IPS DF 6.9 (cell line): ENCODE measurements at regions not wholly inside any gene's neighbourhood (a gene's known extent, or its start where the extent isn't known, plus 50 kb on each side); places are given as distances from the start of the nearest gene placed in this dataset.
"Not testable (repeated sequence)": the region's sequence is repeated elsewhere in the genome, so short reads cannot be mapped to it uniquely, and the experiment has no call there.

ENCODE experiments used
- DNase-seq: peaks from one replicate; pipeline ENCODE4 v3.0.0-alpha.2; 2013; ENCODE audit warnings: low read depth, low spot score
- H3K27ac ChIP-seq: one replicate; pipeline ENCODE4 v1.5.1; 2013; ENCODE audit warnings: low read length, control low read depth
- H3K27me3 ChIP-seq: 2 replicates; pipeline ENCODE4 v1.6.1; 2013; ENCODE audit warnings: mild to moderate bottlenecking, low read length; ENCODE audit not compliant: control insufficient read depth, insufficient read depth
- H3K36me3 ChIP-seq: 2 replicates; pipeline ENCODE4 v1.6.1; 2013; ENCODE audit warnings: low read length; ENCODE audit not compliant: control insufficient read depth, insufficient read depth
- H3K4me1 ChIP-seq: 2 replicates; pipeline ENCODE4 v1.6.1; 2013; ENCODE audit warnings: low read length; ENCODE audit not compliant: control insufficient read depth, insufficient read depth
- H3K4me3 ChIP-seq: 2 replicates; pipeline ENCODE4 v1.5.1; 2013; ENCODE audit warnings: mild to moderate bottlenecking, low read length
- H3K9me3 ChIP-seq: 2 replicates; pipeline ENCODE4 v1.6.1; 2013; ENCODE audit warnings: low read length, inconsistent platforms; ENCODE audit not compliant: control insufficient read depth, insufficient read depth
- WGBS: extraction: QIAGEN DNeasy Blood & Tissue Kit; methylation state at CpG from one replicate; pipeline ENCODE4 v1.1.7; 2013; ENCODE audit warnings: mixed read lengths, missing lambda C conversion rate; ENCODE audit not compliant: insufficient read length, insufficient coverage; 5-methylcytosine and 5-hydroxymethylcytosine counted together

DNA sequence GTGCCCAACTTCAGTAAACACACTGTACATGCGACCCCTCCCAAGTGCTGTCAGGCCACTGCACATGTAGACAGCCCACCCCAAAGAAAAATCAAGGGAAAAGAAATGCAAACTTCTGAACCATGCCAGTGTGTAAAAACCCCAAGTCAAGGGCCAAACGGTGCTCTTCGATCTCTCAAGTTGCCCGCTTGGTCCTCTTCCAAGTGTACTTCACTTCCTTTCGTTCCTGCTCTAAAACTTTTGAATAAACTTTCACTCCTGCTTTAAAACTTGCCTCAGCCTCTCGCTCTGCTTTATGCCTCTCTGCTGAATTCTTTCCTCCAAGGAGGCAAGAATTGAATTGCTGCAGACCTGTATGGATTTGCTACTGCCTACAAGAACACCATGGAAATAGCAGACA, 600.7 kb downstream of the KCTD12 start:
- Histone ChIP-seq H3K36me3 (no peaks in the 10 kb centered on the region), H3K9me3 (no peaks in the 10 kb centered on the region; the same call in 1 of the 2 replicates), H3K4me3 (no peak overlapping the region), H3K27ac (no peak overlapping the region), H3K4me1 (no peaks in the 10 kb centered on the region), H3K27me3 (no peaks in the 10 kb centered on the region)
- no peak for DNase-seq
- no CpG with 5 or more reads among the region's 6 CpGs for WGBS

DNA sequence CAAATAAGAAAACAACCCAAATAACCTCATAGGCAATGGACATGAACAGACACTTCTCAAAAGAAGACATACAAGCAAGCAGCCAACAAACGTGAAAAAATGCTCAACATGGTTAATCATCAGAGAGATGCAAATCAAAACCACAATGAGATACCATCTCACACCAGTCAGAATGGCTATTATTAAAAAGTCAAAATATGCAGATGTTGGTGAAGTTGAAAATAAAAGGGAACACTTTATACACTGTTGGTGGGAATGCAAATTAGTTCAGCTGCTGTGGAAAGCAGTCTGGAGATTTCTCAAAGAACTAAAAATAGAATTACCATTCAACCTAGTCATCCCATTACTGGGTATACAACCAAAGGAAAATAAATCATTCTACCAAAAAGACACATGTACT, 606.4 kb downstream of the KCTD12 start:
- not testable (repeated sequence) for H3K36me3 ChIP-seq, H3K4me3 ChIP-seq, H3K27me3 ChIP-seq, H3K27ac ChIP-seq, H3K4me1 ChIP-seq, DNase-seq, H3K9me3 ChIP-seq
- no CpG with 5 or more reads among the region's 1 CpG for WGBS

DNA sequence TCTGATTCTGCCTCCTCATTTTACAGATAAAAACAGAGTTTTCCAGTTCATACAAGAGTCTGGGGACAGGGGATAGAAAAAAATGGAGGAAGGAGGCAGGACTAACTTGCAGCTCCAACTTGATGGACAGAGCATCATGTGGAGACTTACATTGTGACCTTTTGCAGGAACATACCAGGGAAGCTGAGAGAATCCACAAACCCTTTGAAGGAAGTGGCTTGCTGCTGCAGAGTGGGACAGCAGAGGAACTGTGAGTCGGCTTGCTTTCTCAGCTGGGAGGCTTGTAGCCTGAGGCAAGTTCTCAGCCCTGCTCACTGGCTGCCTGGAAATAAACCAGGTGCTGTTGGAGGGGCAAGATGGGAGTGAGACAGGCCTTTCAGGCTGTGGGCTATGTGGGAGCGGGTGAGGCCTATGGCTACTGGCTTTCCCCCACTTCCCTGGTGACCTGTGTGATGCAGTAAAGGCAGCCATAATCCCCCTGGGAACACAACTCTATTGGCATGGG, 614.4 kb downstream of the KCTD12 start:
- WGBS = no CpG with 5 or more reads among the region's 2 CpGs

DNA sequence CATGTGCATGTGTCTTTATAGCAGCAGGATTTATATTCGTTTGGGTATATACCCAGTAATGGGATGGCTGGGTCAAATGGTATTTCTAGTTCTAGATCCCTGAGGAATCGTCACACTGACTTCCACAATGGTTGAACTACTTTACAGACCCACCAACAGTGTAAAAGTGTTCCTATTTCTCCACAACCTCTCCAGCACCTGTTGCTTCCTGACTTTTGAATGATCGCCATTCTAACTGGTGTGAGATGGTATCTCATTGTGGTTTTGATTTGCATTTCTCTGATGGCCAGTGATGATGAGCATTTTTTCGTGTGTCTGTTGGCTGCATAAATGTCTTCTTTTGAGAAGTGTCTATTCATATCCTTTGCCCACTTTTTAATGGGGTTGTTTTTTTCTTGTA, 617.9 kb downstream of the KCTD12 start:
- not testable (repeated sequence) for H3K9me3 ChIP-seq, H3K4me1 ChIP-seq, DNase-seq, H3K4me3 ChIP-seq, H3K27me3 ChIP-seq, H3K27ac ChIP-seq, H3K36me3 ChIP-seq
- WGBS = no CpG with 5 or more reads among the region's 4 CpGs

More for the DNA sequence above, 614.4 kb downstream of the KCTD12 start:
- Histone ChIP-seq H3K27me3 (no peaks in the 10 kb centered on the region), H3K4me1 (no peaks in the 10 kb centered on the region), H3K27ac (no peak overlapping the region), H3K4me3 (no peak overlapping the region), H3K36me3 (no peaks in the 10 kb centered on the region), H3K9me3 (no peaks in the 10 kb centered on the region)
- DNase-seq = no peak

DNA sequence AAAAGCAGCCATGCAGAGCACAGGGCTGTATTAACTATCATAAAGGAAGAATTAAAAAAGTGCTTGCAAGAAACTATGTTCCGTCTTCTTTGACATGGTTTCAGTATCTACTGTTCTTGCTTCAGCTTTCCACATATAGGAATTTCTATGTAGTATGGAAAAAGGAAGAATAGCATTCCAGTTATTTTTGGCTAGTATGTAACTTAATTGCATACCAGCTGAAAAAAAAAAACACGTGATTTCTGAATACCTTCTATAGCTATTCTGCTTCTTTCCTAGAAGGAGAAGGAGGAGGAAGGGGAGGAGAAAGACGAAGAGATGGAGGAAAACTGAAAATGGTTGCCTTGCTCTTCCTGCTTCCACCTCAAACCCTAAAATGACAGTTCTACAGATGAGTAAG, 619.0 kb downstream of the KCTD12 start:
- Histone ChIP-seq H3K27ac (no peak overlapping the region), H3K27me3 (no peaks in the 10 kb centered on the region), H3K4me3 (no peak overlapping the region), H3K9me3 (no peaks in the 10 kb centered on the region), H3K4me1 (no peaks in the 10 kb centered on the region), H3K36me3 (no peaks in the 10 kb centered on the region)
- DNase-seq = no peak
- no CpG with 5 or more reads among the region's 3 CpGs for WGBS

DNA sequence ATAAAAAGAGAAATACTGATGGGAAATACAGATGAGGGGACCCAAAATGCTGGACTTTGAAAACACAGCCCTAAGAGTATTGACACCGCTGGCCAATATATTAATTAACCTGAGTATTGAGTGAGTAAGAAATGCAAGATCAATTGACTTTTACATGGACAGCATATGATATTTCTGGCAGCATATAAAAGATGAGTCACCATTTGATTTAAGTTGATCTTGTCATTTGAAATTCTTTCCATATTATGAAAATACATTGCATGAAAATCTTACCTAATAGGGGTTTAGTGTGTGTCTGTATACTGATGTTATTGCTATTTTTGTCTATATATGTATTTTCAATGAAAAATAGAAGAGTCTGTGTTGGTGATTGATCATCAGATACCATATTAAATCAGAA, 619.6 kb downstream of the KCTD12 start:
- no peak overlapping the region for H3K27ac ChIP-seq
- no peaks in the 10 kb centered on the region for H3K27me3 ChIP-seq
- H3K4me1 ChIP-seq = no peaks in the 10 kb centered on the region
- no peak overlapping the region for H3K4me3 ChIP-seq
- no peaks in the 10 kb centered on the region for H3K9me3 ChIP-seq
- H3K36me3 ChIP-seq = no peaks in the 10 kb centered on the region
- DNase-seq = no peak
- WGBS = no CpG with 5 or more reads among the region's 1 CpG

DNA sequence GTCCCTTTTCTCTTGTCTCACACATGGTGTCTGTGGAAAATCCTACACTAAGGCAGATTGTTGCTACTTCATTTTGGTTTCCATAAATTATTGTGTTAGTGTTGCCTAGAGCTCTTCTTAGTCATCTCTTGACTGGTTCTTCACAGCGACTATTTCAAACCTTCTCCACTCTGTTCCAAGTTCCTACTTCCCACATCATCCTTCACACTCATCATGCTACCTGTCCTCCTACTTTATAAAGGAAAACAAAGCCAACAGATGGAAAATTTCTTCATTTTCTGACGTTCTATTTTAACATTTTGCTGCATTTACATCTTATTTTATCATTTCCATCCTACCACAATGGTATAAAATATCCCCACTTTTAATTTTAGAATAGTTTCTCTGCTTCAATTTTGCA, 614.1 kb downstream of the LMO7 start:
- H3K4me3 ChIP-seq = no peak overlapping the region
- no peak for DNase-seq
- no CpG with 5 or more reads among the region's 2 CpGs for WGBS
- H3K36me3 ChIP-seq = no peaks in the 10 kb centered on the region
- H3K4me1 ChIP-seq = no peaks in the 10 kb centered on the region
- H3K9me3 ChIP-seq = no peaks in the 10 kb centered on the region
- no peak overlapping the region for H3K27ac ChIP-seq
- H3K27me3 ChIP-seq = no peaks in the 10 kb centered on the region

DNA sequence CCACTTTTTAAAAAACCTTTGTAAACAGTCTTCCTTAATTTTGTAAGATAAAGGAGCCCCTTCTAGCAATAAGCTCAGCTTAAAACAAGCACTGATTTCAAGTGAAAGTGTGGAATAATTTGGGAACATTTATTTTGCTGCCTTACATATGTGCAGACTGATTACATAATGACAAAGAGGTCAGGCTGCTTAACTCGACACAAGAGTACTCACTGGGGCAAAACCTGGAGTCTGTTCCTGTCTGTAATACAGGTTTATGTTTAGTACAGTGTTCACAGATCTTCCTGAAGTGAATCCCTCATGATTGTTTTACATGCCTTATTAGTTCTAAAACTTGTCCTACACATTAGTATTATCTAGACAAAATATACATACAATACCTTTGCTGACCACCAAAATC, 609.8 kb downstream of the LMO7 start:
- no peak overlapping the region for H3K27ac ChIP-seq
- WGBS = no CpG with 5 or more reads among the region's 1 CpG

DNA sequence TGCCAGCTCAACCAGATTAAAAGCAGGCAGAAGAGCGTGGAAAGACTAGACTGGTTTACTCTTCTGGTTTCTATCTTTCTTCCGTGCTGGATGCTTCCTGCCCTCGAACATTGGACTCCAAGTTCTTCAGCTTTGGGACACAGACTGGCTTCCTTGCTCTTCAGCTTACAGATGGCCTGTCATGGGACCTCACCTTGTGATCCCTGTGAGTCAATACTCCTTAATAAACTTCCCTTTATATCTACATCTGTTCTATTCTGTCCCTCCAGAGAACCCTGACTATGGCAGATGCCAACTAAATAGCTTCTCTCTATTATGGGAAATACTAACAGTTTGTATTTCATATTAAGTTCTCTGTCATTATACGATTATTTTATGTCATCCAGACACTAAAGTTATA, 609.1 kb downstream of the LMO7 start:
- Histone ChIP-seq H3K9me3 (no peaks in the 10 kb centered on the region), H3K36me3 (no peaks in the 10 kb centered on the region), H3K4me3 (no peak overlapping the region), H3K4me1 (no peaks in the 10 kb centered on the region), H3K27me3 (no peaks in the 10 kb centered on the region), H3K27ac (no peak overlapping the region)
- DNase-seq = no peak
- WGBS = no CpG with 5 or more reads among the region's 4 CpGs

More for the DNA sequence above, 609.8 kb downstream of the LMO7 start:
- no peaks in the 10 kb centered on the region for H3K4me1 ChIP-seq
- no peaks in the 10 kb centered on the region for H3K27me3 ChIP-seq
- no peaks in the 10 kb centered on the region for H3K9me3 ChIP-seq
- no peak overlapping the region for H3K4me3 ChIP-seq
- no peaks in the 10 kb centered on the region for H3K36me3 ChIP-seq
- no peak for DNase-seq

DNA sequence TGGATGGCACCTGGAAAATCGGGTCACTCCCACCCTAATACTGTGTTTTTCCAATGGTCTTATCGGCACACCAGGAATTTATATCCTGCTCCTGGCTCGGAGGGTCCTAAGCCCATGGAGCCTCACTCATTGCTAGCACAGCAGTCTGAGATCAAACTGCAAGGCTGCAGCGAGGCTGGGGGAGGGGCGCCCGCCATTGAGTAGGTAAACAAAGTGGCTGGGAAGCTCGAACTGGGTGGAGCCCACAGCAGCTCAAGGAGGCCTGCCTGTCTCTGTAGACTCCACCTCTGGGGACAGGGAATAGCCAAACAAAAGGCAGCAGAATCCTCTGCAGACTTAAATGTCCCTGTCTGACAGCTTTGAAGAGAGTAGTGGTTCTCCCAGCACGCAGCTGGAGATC, 607.0 kb downstream of the LMO7 start:
- no CpG with 5 or more reads among the region's 8 CpGs for WGBS
- not testable (repeated sequence) for H3K4me3 ChIP-seq

DNA sequence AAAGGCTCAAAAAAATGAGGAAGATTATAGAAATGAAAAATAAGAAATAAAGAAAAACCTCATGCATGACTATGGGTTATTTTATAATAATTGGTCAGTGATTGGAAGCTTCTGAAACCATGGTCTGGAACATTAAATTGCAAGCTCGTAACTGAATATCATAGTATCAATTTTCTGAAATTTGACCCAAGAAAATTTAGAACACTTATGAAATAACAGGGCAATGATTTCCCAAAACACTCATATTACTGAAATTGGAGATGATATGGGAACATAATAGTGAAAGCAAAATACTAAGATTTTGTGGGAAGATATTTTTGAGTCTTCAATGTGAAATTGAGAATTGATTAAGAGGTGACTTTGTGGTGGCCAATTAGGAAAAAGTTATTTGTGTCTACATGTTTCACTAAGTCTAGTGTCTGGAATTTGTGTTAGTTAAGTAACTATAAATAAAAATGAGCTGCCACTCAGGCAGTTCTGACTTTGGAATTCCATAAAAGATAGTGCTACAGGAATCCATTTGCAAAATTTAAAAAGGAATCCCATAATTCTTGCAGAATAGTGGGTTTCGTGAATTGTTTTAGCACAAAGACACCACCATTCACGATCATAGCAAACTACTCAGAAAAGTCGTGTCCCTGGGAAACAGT, 603.0 kb downstream of the LMO7 start:
- no peaks in the 10 kb centered on the region for H3K36me3 ChIP-seq
- H3K27ac ChIP-seq = no peak overlapping the region
- no peak for DNase-seq
- WGBS = no CpG with 5 or more reads among the region's 4 CpGs
- no peaks in the 10 kb centered on the region for H3K4me1 ChIP-seq
- no peak overlapping the region for H3K4me3 ChIP-seq
- H3K27me3 ChIP-seq = no peaks in the 10 kb centered on the region
- H3K9me3 ChIP-seq = no peaks in the 10 kb centered on the region

More for the DNA sequence above, 607.0 kb downstream of the LMO7 start:
- H3K9me3 ChIP-seq, H3K27ac ChIP-seq, H3K4me1 ChIP-seq, H3K27me3 ChIP-seq, H3K36me3 ChIP-seq, DNase-seq: not testable (repeated sequence)
